GM23338 (cell line): ENCODE measurements at regions not wholly inside any gene's neighbourhood (a gene's known extent, or its start where the extent isn't known, plus 50 kb on each side); places are given as distances from the start of the nearest gene placed in this dataset.

Experiments used
- ATAC-seq: fragments of 200-7000 bp; cut with Tn5 transposase; 3 replicates; pipeline ENCODE4 v1.9.1; 2020
- DNase-seq: peaks from one replicate; pipeline ENCODE4 v3.0.0-alpha.2; 2015; ENCODE audit warnings: low spot score
- H2AFZ ChIP-seq: fragments of 200-600 bp; sonication (generic); 2 replicates; pipeline ENCODE4 v1.8.0; 2016; ENCODE audit warnings: antibody characterized with exemption, mild to moderate bottlenecking, moderate library complexity
- H3F3A ChIP-seq: fragments of 200-600 bp; sonication (generic); replicated peaks from 2 replicates; pipeline ENCODE4 v1.8.0; 2017; ENCODE audit warnings: antibody characterized with exemption, mixed run types, low read depth
- H3K27ac ChIP-seq: fragments of 200-600 bp; sonication (generic); 2 replicates; pipeline ENCODE4 v1.6.1; 2016; ENCODE audit warnings: low read depth
- H3K27me3 ChIP-seq: fragments of 200-600 bp; sonication (generic); 2 replicates; pipeline ENCODE4 v1.8.0; 2016; ENCODE audit warnings: mild to moderate bottlenecking, mixed run types, moderate library complexity; ENCODE audit not compliant: insufficient read depth
- H3K36me3 ChIP-seq: fragments of 200-600 bp; sonication (generic); 2 replicates; pipeline ENCODE4 v1.8.0; 2016; ENCODE audit warnings: mild to moderate bottlenecking; ENCODE audit not compliant: insufficient read depth
- H3K4me1 ChIP-seq: fragments of 200-600 bp; sonication (generic); 2 replicates; pipeline ENCODE4 v1.8.0; 2016; ENCODE audit warnings: mild to moderate bottlenecking, moderate library complexity; ENCODE audit not compliant: insufficient read depth
- H3K4me2 ChIP-seq: fragments of 200-600 bp; sonication (generic); 2 replicates; pipeline ENCODE4 v1.7.1; 2017; ENCODE audit warnings: mixed run types
- H3K4me3 ChIP-seq: fragments of 200-600 bp; sonication (generic); 2 replicates; pipeline ENCODE4 v1.6.1; 2016; ENCODE audit warnings: mixed run types
- H3K79me2 ChIP-seq: fragments of 200-600 bp; sonication (generic); replicated peaks from 2 replicates; pipeline ENCODE4 v1.8.0; 2017; ENCODE audit warnings: mild to moderate bottlenecking; ENCODE audit not compliant: insufficient read depth
- H3K9me2 ChIP-seq: fragments of 200-600 bp; sonication (generic); 2 replicates; pipeline ENCODE4 v1.8.0; 2017; ENCODE audit not compliant: insufficient read depth
- H4K20me1 ChIP-seq: fragments of 200-600 bp; sonication (generic); replicated peaks from 2 replicates; pipeline ENCODE4 v1.8.0; 2017; ENCODE audit warnings: mild to moderate bottlenecking; ENCODE audit not compliant: insufficient read depth
- H3K27ac Mint-ChIP-seq: 2 replicates; pipeline ENCODE4 v1.8.0; 2020; ENCODE audit warnings: inconsistent platforms, mild to moderate bottlenecking, moderate library complexity, mixed read lengths
- H3K27me3 Mint-ChIP-seq: 3 replicates; pipeline ENCODE4 v1.8.0; 2022; ENCODE audit warnings: low read depth, mild to moderate bottlenecking, moderate library complexity, mixed read lengths, inconsistent platforms; ENCODE audit not compliant: insufficient read depth, poor library complexity
- H3K36me3 Mint-ChIP-seq: 3 replicates; pipeline ENCODE4 v1.8.0; 2021; ENCODE audit warnings: low read depth, mild to moderate bottlenecking, inconsistent platforms, moderate library complexity, mixed read lengths
- H3K4me1 Mint-ChIP-seq: 3 replicates; pipeline ENCODE4 v1.8.0; 2020; ENCODE audit warnings: mild to moderate bottlenecking, inconsistent platforms, mixed read lengths
- H3K4me3 Mint-ChIP-seq: 3 replicates; pipeline ENCODE4 v1.8.0; 2021; ENCODE audit warnings: moderate library complexity, mild to moderate bottlenecking, inconsistent platforms, mixed read lengths
- H3K9me3 Mint-ChIP-seq: 3 replicates; pipeline ENCODE4 v1.8.0; 2020; ENCODE audit warnings: moderate library complexity, mild to moderate bottlenecking, inconsistent platforms, mixed read lengths
- CREB1 ChIP-seq: fragments of 250-450 bp; sonication (Bioruptor Pico); IDR thresholded peaks from 2 replicates; pipeline ENCODE4 v1.5.0; 2020; ENCODE audit warnings: low read depth, mild to moderate bottlenecking, moderate library complexity
- ETS1 ChIP-seq: IDR thresholded peaks from 2 replicates; pipeline ENCODE4 v1.6.1; 2016; ENCODE audit warnings: antibody characterized with exemption
- EZH2 ChIP-seq: fragments of 200-600 bp; sonication (generic); IDR thresholded peaks from one replicate; pipeline ENCODE4 v1.8.0; 2017; ENCODE audit warnings: antibody characterized with exemption, mild to moderate bottlenecking, low read depth; ENCODE audit not compliant: unreplicated experiment
- EZH2phosphoT487 ChIP-seq: fragments of 200-600 bp; sonication (generic); IDR thresholded peaks from one replicate; pipeline ENCODE4 v1.8.1; 2018; ENCODE audit warnings: antibody characterized with exemption; ENCODE audit not compliant: unreplicated experiment
- JUNB ChIP-seq: IDR thresholded peaks from one replicate; pipeline ENCODE4 v1.6.1; 2016; ENCODE audit warnings: antibody characterized with exemption; ENCODE audit not compliant: unreplicated experiment
- NANOG ChIP-seq: IDR thresholded peaks from 2 replicates; pipeline ENCODE4 v1.6.1; 2016; ENCODE audit warnings: antibody characterized with exemption, borderline replicate concordance
- REST ChIP-seq: IDR thresholded peaks from one replicate; pipeline ENCODE4 v1.6.1; 2018; ENCODE audit warnings: antibody characterized with exemption; ENCODE audit not compliant: unreplicated experiment
- STAT1 ChIP-seq: IDR thresholded peaks from one replicate; pipeline ENCODE4 v1.6.1; 2016; ENCODE audit warnings: antibody characterized with exemption; ENCODE audit not compliant: unreplicated experiment
- ZNF114 ChIP-seq: fragments of 250-450 bp; sonication (Bioruptor Pico); IDR thresholded peaks from 2 replicates; pipeline ENCODE4 v1.5.0; 2020; ENCODE audit warnings: mild to moderate bottlenecking, moderate library complexity
- ZNF462 ChIP-seq: fragments of 250-450 bp; sonication (Bioruptor Pico); IDR thresholded peaks from 2 replicates; pipeline ENCODE4 v1.5.0; 2020; ENCODE audit warnings: mild to moderate bottlenecking, moderate library complexity
- TF ChIP-seq, protein P1 (sequence below), 2 experiments: fragments of 200-600 bp in 1 of 2; sonication (generic) in 1 of 2; conservative IDR thresholded peaks; 2 replicates each; pipeline versions ENCODE4 v1.5.1 to v1.6.1; 2016 to 2017; ENCODE audit warnings: antibody characterized with exemption in 2 of 2, low read depth in 2 of 2, mild to moderate bottlenecking in 2 of 2, moderate library complexity in 1 of 2

GRCh38 chrX:79645749-79646148 lies 278.6 kb upstream of the ITM2A start:
- H3K27ac Mint-ChIP-seq = no peak overlapping the region
- H4K20me1 ChIP-seq = no peaks in the 10 kb centered on the region
- no peak overlapping the region for H3K4me3 Mint-ChIP-seq
- no peaks in the 10 kb centered on the region for H3K4me1 ChIP-seq
- no peak for DNase-seq
- H3K9me3 Mint-ChIP-seq = no peaks in the 10 kb centered on the region
- no peak overlapping the region for H2AFZ ChIP-seq
- no peaks in the 10 kb centered on the region for H3K36me3 Mint-ChIP-seq
- no peak overlapping the region for H3K4me3 ChIP-seq
- no peaks in the 10 kb centered on the region for H3K9me2 ChIP-seq
- H3K79me2 ChIP-seq = no peaks in the 10 kb centered on the region
- TF ChIP-seq, protein P1, sequence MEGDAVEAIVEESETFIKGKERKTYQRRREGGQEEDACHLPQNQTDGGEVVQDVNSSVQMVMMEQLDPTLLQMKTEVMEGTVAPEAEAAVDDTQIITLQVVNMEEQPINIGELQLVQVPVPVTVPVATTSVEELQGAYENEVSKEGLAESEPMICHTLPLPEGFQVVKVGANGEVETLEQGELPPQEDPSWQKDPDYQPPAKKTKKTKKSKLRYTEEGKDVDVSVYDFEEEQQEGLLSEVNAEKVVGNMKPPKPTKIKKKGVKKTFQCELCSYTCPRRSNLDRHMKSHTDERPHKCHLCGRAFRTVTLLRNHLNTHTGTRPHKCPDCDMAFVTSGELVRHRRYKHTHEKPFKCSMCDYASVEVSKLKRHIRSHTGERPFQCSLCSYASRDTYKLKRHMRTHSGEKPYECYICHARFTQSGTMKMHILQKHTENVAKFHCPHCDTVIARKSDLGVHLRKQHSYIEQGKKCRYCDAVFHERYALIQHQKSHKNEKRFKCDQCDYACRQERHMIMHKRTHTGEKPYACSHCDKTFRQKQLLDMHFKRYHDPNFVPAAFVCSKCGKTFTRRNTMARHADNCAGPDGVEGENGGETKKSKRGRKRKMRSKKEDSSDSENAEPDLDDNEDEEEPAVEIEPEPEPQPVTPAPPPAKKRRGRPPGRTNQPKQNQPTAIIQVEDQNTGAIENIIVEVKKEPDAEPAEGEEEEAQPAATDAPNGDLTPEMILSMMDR (conservative IDR thresholded peaks at IDR 0.05; ENCODE audit: low read depth in 2 of 2) = no peak
- no peak for TF ChIP-seq ZNF114
- TF ChIP-seq STAT1 = no peak
- TF ChIP-seq EZH2phosphoT487 = no peak
- no peak for TF ChIP-seq REST
- TF ChIP-seq CREB1 (CRISPR knock-in tag) = no peak
- TF ChIP-seq EZH2 = no peak
- TF ChIP-seq JUNB = no peak
- no peak for TF ChIP-seq ETS1
- TF ChIP-seq NANOG = no peak
- no peak for TF ChIP-seq ZNF462 (CRISPR knock-in tag)
- no peaks in the 10 kb centered on the region for H3K36me3 ChIP-seq
- H3K4me1 Mint-ChIP-seq = no peaks in the 10 kb centered on the region
- ATAC-seq = no peak
- H3F3A ChIP-seq = no peaks in the 10 kb centered on the region
- H3K27me3 Mint-ChIP-seq = peaks cover 2% of the 10 kb centered on the region
- H3K27ac ChIP-seq = no peak overlapping the region
- no peaks in the 10 kb centered on the region for H3K27me3 ChIP-seq
- no peak overlapping the region for H3K4me2 ChIP-seq
